ENCODE measurements at regions not wholly inside any gene's neighbourhood (a gene's known extent, or its start where the extent isn't known, plus 50 kb on each side); places are given as distances from the start of the nearest gene placed in this dataset.

DNA sequence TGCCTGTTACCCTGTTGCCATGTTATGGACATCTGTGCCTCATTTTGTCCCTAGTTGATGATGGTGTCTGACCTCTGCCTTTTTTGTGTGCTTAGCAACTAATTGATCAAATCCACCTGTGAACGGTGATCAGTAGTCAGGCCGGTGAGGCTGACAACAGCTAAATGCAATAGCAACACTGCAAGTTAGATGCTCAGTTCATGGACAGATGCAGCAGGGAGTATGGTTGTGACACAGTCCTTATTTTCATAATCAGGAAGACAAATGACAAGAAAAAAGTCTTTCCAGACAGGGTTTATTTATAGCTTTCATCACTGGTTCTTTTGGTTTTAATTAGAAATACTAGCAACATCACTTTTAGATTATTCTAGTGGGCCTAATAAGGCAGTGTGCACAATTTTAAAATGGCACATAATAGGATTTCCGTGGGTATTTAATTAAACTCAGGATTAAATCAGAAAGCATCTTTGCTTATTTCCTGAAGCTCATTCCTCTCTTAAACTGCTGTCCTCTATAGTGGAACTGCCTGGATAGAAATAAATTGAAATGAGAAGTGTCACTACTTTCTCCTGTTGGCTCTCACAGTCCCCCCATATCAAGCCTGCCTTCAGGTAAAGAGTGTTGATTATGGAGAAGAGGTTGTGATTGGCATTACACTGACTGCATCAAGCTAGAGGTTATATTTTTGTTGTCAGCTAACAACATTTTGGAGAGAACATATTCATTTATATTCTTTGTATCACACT lies 281.1 kb upstream of the NAV3 start:
- TF ChIP-seq MAFK (IDR thresholded peaks at IDR 0.05; ENCODE audit: low read length) (no peak), POLR2A (conservative IDR thresholded peaks at IDR 0.05) (no peak), SIN3A (IDR thresholded peaks at IDR 0.05; ENCODE audit: borderline replicate concordance in 2 of 2, control insufficient read depth in 1 of 2, low read depth in 2 of 2, low read length in 2 of 2) (no peak), ZFP1 (CRISPR knock-in tag; IDR thresholded peaks at IDR 0.05) (no peak), EGR1 (conservative IDR thresholded peaks at IDR 0.05) (no peak), ZBTB1 (CRISPR knock-in tag; IDR thresholded peaks at IDR 0.05; ENCODE audit: borderline replicate concordance, low read depth) (no peak), ZZZ3 (IDR thresholded peaks at IDR 0.05) (no peak)
- TF ChIP-seq, protein P1, sequence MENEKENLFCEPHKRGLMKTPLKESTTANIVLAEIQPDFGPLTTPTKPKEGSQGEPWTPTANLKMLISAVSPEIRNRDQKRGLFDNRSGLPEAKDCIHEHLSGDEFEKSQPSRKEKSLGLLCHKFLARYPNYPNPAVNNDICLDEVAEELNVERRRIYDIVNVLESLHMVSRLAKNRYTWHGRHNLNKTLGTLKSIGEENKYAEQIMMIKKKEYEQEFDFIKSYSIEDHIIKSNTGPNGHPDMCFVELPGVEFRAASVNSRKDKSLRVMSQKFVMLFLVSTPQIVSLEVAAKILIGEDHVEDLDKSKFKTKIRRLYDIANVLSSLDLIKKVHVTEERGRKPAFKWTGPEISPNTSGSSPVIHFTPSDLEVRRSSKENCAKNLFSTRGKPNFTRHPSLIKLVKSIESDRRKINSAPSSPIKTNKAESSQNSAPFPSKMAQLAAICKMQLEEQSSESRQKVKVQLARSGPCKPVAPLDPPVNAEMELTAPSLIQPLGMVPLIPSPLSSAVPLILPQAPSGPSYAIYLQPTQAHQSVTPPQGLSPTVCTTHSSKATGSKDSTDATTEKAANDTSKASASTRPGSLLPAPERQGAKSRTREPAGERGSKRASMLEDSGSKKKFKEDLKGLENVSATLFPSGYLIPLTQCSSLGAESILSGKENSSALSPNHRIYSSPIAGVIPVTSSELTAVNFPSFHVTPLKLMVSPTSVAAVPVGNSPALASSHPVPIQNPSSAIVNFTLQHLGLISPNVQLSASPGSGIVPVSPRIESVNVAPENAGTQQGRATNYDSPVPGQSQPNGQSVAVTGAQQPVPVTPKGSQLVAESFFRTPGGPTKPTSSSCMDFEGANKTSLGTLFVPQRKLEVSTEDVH (IDR thresholded peaks at IDR 0.05; ENCODE audit: low read depth, partially characterized antibody): no peak
- TF ChIP-seq, protein P2, sequence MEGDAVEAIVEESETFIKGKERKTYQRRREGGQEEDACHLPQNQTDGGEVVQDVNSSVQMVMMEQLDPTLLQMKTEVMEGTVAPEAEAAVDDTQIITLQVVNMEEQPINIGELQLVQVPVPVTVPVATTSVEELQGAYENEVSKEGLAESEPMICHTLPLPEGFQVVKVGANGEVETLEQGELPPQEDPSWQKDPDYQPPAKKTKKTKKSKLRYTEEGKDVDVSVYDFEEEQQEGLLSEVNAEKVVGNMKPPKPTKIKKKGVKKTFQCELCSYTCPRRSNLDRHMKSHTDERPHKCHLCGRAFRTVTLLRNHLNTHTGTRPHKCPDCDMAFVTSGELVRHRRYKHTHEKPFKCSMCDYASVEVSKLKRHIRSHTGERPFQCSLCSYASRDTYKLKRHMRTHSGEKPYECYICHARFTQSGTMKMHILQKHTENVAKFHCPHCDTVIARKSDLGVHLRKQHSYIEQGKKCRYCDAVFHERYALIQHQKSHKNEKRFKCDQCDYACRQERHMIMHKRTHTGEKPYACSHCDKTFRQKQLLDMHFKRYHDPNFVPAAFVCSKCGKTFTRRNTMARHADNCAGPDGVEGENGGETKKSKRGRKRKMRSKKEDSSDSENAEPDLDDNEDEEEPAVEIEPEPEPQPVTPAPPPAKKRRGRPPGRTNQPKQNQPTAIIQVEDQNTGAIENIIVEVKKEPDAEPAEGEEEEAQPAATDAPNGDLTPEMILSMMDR (IDR thresholded peaks at IDR 0.05 in 2 of 3, conservative IDR thresholded peaks at IDR 0.05 in 1 of 3; ENCODE audit: insufficient read depth in 2 of 3, low read depth in 1 of 3, low read length in 3 of 3): no peak
- TF ChIP-seq, protein P3, sequence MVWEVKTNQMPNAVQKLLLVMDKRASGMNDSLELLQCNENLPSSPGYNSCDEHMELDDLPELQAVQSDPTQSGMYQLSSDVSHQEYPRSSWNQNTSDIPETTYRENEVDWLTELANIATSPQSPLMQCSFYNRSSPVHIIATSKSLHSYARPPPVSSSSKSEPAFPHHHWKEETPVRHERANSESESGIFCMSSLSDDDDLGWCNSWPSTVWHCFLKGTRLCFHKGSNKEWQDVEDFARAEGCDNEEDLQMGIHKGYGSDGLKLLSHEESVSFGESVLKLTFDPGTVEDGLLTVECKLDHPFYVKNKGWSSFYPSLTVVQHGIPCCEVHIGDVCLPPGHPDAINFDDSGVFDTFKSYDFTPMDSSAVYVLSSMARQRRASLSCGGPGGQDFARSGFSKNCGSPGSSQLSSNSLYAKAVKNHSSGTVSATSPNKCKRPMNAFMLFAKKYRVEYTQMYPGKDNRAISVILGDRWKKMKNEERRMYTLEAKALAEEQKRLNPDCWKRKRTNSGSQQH (CRISPR knock-in tag; IDR thresholded peaks at IDR 0.05): no peak
- TF ChIP-seq, protein P4, sequence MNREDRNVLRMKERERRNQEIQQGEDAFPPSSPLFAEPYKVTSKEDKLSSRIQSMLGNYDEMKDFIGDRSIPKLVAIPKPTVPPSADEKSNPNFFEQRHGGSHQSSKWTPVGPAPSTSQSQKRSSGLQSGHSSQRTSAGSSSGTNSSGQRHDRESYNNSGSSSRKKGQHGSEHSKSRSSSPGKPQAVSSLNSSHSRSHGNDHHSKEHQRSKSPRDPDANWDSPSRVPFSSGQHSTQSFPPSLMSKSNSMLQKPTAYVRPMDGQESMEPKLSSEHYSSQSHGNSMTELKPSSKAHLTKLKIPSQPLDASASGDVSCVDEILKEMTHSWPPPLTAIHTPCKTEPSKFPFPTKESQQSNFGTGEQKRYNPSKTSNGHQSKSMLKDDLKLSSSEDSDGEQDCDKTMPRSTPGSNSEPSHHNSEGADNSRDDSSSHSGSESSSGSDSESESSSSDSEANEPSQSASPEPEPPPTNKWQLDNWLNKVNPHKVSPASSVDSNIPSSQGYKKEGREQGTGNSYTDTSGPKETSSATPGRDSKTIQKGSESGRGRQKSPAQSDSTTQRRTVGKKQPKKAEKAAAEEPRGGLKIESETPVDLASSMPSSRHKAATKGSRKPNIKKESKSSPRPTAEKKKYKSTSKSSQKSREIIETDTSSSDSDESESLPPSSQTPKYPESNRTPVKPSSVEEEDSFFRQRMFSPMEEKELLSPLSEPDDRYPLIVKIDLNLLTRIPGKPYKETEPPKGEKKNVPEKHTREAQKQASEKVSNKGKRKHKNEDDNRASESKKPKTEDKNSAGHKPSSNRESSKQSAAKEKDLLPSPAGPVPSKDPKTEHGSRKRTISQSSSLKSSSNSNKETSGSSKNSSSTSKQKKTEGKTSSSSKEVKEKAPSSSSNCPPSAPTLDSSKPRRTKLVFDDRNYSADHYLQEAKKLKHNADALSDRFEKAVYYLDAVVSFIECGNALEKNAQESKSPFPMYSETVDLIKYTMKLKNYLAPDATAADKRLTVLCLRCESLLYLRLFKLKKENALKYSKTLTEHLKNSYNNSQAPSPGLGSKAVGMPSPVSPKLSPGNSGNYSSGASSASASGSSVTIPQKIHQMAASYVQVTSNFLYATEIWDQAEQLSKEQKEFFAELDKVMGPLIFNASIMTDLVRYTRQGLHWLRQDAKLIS (CRISPR knock-in tag; IDR thresholded peaks at IDR 0.05): no peak
- TF ChIP-seq, protein P5, sequence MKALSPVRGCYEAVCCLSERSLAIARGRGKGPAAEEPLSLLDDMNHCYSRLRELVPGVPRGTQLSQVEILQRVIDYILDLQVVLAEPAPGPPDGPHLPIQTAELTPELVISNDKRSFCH (CRISPR knock-in tag; IDR thresholded peaks at IDR 0.05): no peak
- TF ChIP-seq, protein P5 (tag; IDR thresholded peaks at IDR 0.05): no peak
- TF ChIP-seq, protein P6, sequence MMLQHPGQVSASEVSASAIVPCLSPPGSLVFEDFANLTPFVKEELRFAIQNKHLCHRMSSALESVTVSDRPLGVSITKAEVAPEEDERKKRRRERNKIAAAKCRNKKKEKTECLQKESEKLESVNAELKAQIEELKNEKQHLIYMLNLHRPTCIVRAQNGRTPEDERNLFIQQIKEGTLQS (IDR thresholded peaks at IDR 0.05): no peak
- TF ChIP-seq, protein P6 (CRISPR knock-in tag; conservative IDR thresholded peaks at IDR 0.05): no peak
- TF ChIP-seq, protein P7, sequence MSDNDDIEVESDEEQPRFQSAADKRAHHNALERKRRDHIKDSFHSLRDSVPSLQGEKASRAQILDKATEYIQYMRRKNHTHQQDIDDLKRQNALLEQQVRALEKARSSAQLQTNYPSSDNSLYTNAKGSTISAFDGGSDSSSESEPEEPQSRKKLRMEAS (CRISPR knock-in tag; IDR thresholded peaks at IDR 0.05): no peak
